ENCODE measurements at regions not wholly inside any gene's neighbourhood (a gene's known extent, or its start where the extent isn't known, plus 50 kb on each side); places are given as distances from the start of the nearest gene placed in this dataset.
A peak's percentile ranks its signal among the peaks of the same experiment; 100 is the strongest.

DNA sequence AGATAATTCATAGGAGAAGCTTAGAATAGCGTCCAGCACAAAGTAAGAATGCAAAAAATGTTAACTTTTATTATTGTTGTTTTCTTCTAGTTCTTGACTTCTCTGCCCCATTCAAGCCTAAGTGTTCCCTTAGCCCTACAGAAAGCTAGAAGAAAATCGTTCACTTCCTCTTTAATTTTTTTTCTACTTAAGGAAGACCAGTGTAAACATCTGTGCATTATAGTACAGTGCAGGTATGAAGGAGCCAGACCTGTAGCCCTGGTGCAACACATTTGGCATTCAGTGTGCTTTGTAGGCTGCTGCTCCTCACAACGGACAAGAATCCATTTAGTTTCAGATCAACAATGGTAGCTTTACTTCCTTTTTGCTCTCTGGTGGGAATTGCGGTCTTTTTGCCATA, 127.8 kb upstream of the SLC7A14 start:
- TF ChIP-seq, protein P1, sequence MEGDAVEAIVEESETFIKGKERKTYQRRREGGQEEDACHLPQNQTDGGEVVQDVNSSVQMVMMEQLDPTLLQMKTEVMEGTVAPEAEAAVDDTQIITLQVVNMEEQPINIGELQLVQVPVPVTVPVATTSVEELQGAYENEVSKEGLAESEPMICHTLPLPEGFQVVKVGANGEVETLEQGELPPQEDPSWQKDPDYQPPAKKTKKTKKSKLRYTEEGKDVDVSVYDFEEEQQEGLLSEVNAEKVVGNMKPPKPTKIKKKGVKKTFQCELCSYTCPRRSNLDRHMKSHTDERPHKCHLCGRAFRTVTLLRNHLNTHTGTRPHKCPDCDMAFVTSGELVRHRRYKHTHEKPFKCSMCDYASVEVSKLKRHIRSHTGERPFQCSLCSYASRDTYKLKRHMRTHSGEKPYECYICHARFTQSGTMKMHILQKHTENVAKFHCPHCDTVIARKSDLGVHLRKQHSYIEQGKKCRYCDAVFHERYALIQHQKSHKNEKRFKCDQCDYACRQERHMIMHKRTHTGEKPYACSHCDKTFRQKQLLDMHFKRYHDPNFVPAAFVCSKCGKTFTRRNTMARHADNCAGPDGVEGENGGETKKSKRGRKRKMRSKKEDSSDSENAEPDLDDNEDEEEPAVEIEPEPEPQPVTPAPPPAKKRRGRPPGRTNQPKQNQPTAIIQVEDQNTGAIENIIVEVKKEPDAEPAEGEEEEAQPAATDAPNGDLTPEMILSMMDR (conservative IDR thresholded peaks at IDR 0.05 in 1 of 2, IDR thresholded peaks at IDR 0.05 in 1 of 2; ENCODE audit: low read depth in 1 of 2, low read length in 2 of 2): no peak
- TF ChIP-seq EZH2 (IDR thresholded peaks at IDR 0.05; ENCODE audit: low read length, missing control alignments): no peak
- no peaks in the 10 kb centered on the region for H3K9me3 ChIP-seq (ENCODE audit: control insufficient read depth, insufficient read depth, low read depth, low read length)
- H3K4me3 ChIP-seq (replicated peaks in 1 of 4; ENCODE audit: control extremely low read depth in 1 of 4, insufficient read depth in 1 of 4, low read depth in 3 of 4, low read length in 4 of 4): no peak overlapping the region
- DNase-seq (ENCODE audit: low read depth in 2 of 2): no peak
- no peaks in the 10 kb centered on the region for H3K27me3 ChIP-seq (ENCODE audit: control insufficient read depth, insufficient read depth, low read length)
- no peaks in the 10 kb centered on the region for H4K20me1 ChIP-seq (ENCODE audit: control insufficient read depth, extremely low read depth, insufficient read depth, low read length)
- no peak overlapping the region for H2AFZ ChIP-seq (ENCODE audit: low read length)
- no peak overlapping the region for H3K9ac ChIP-seq (ENCODE audit: insufficient read depth, low read length)
- no peak overlapping the region for H3K4me2 ChIP-seq (ENCODE audit: extremely low read depth, insufficient read depth, low read length)
- H3K79me2 ChIP-seq (ENCODE audit: control insufficient read depth, insufficient read depth, low read length): no peaks in the 10 kb centered on the region
- H3K4me1 ChIP-seq (ENCODE audit: control insufficient read depth, extremely low read depth, insufficient read depth, low read length): peaks cover 31% of the 10 kb centered on the region
- no peaks in the 10 kb centered on the region for H3K36me3 ChIP-seq (ENCODE audit: control insufficient read depth, insufficient read depth, low read length)
- H3K27ac ChIP-seq (ENCODE audit: insufficient read depth, low read length): peak overlapping the region; percentile 60

DNA sequence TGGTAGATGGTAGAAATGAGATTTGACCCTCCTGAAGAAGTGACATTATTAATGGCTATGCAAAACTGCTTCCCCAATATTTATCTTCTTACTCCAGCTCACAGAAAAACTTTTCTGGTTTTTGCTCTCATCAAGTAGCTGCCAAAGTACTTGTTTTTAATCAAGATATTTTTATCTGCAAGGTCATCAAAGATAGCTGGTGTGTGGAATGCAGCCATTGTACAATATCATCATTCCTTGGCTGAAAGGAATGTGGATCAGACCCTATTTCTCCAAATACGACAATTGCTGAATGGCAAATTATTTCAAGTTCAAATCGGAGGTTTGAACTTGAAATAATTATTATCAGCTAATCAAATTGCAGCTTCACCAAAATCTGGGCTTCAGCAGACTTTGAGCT, 126.9 kb upstream of the SLC7A14 start:
- Histone ChIP-seq H3K79me2 (ENCODE audit: control insufficient read depth, insufficient read depth, low read length) (no peaks in the 10 kb centered on the region), H4K20me1 (ENCODE audit: control insufficient read depth, extremely low read depth, insufficient read depth, low read length) (no peaks in the 10 kb centered on the region), H3K27me3 (ENCODE audit: control insufficient read depth, insufficient read depth, low read length) (no peaks in the 10 kb centered on the region), H3K27ac (ENCODE audit: insufficient read depth, low read length) (peak overlapping the region; percentile 10), H3K4me2 (ENCODE audit: extremely low read depth, insufficient read depth, low read length) (no peak overlapping the region), H3K9ac (ENCODE audit: insufficient read depth, low read length) (no peak overlapping the region), H3K4me1 (ENCODE audit: control insufficient read depth, extremely low read depth, insufficient read depth, low read length) (peaks cover 30% of the 10 kb centered on the region), H3K4me3 (replicated peaks in 1 of 4; ENCODE audit: control extremely low read depth in 1 of 4, insufficient read depth in 1 of 4, low read depth in 3 of 4, low read length in 4 of 4) (no peak overlapping the region), H3K9me3 (ENCODE audit: control insufficient read depth, insufficient read depth, low read depth, low read length) (no peaks in the 10 kb centered on the region), H2AFZ (ENCODE audit: low read length) (no peak overlapping the region), H3K36me3 (ENCODE audit: control insufficient read depth, insufficient read depth, low read length) (no peaks in the 10 kb centered on the region)
- no peak for TF ChIP-seq EZH2 (IDR thresholded peaks at IDR 0.05; ENCODE audit: low read length, missing control alignments)
- TF ChIP-seq, protein P1 (conservative IDR thresholded peaks at IDR 0.05 in 1 of 2, IDR thresholded peaks at IDR 0.05 in 1 of 2; ENCODE audit: low read depth in 1 of 2, low read length in 2 of 2): no peak
- peak in 1 of 2 donors; percentile 36 for DNase-seq (ENCODE audit: low read depth in 2 of 2)

DNA sequence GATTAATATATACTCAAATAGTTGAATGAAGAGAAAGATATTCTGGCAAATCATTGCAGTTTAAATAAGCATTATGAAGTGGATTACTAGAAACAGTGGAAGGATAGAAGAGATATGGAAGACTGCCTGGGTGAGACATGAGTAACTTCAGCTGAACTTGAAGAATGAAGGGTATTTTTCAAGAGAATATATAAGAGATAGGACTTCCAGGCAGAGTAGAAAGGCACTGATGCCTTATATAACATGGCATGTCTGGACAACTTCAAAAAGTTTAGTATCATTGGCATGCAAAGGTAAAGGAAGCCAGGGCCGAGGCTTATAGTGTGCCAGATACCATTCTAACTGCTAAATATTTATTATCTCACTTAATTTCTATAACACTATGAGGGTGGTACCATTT, 126.5 kb upstream of the SLC7A14 start:
- peak in 1 of 2 donors; percentile 63 for DNase-seq (ENCODE audit: low read depth in 2 of 2)
- H3K9me3 ChIP-seq (ENCODE audit: control insufficient read depth, insufficient read depth, low read depth, low read length): no peaks in the 10 kb centered on the region
- TF ChIP-seq EZH2 (IDR thresholded peaks at IDR 0.05; ENCODE audit: low read length, missing control alignments): no peak
- TF ChIP-seq, protein P1 (conservative IDR thresholded peaks at IDR 0.05 in 1 of 2, IDR thresholded peaks at IDR 0.05 in 1 of 2; ENCODE audit: low read depth in 1 of 2, low read length in 2 of 2): no peak
- H3K9ac ChIP-seq (ENCODE audit: insufficient read depth, low read length): no peak overlapping the region
- H3K4me1 ChIP-seq (ENCODE audit: control insufficient read depth, extremely low read depth, insufficient read depth, low read length): peaks cover 30% of the 10 kb centered on the region
- H3K27ac ChIP-seq (ENCODE audit: insufficient read depth, low read length): peak overlapping the region; percentile 18
- H3K79me2 ChIP-seq (ENCODE audit: control insufficient read depth, insufficient read depth, low read length): no peaks in the 10 kb centered on the region
- H3K27me3 ChIP-seq (ENCODE audit: control insufficient read depth, insufficient read depth, low read length): no peaks in the 10 kb centered on the region
- no peak overlapping the region for H3K4me2 ChIP-seq (ENCODE audit: extremely low read depth, insufficient read depth, low read length)
- H3K4me3 ChIP-seq (replicated peaks in 1 of 4; ENCODE audit: control extremely low read depth in 1 of 4, insufficient read depth in 1 of 4, low read depth in 3 of 4, low read length in 4 of 4): no peak overlapping the region
- H4K20me1 ChIP-seq (ENCODE audit: control insufficient read depth, extremely low read depth, insufficient read depth, low read length): no peaks in the 10 kb centered on the region
- H2AFZ ChIP-seq (ENCODE audit: low read length): no peak overlapping the region
- no peaks in the 10 kb centered on the region for H3K36me3 ChIP-seq (ENCODE audit: control insufficient read depth, insufficient read depth, low read length)
